AG04449 (cell line): ENCODE measurements at regions not wholly inside any gene's neighbourhood (a gene's known extent, or its start where the extent isn't known, plus 50 kb on each side); places are given as distances from the start of the nearest gene placed in this dataset.

Experiments
- CTCF ChIA-PET: fragments of 350-600 bp; formaldehyde crosslinking; extraction: SDS; loops from one replicate; lab custom pipeline; 2021; ENCODE audit warnings: antibody characterized with exemption; lab: Yijun Ruan, JAX
- POLR2A ChIA-PET: fragments of 400-600, 350-600 bp; formaldehyde crosslinking; extraction: SDS; loops from one replicate; lab custom pipeline; 2020; ENCODE audit warnings: antibody characterized with exemption, inconsistent platforms; lab: Yijun Ruan, JAX
- DNase-seq: peaks from one replicate; pipeline ENCODE4 v3.0.0-alpha.2; 2010; ENCODE audit warnings: low read depth, low spot score
- H3K4me3 ChIP-seq: 2 replicates; pipeline ENCODE4 v1.5.1; 2011; ENCODE audit warnings: low read depth, mild to moderate bottlenecking, control low read depth, low read length
- CTCF ChIP-seq: IDR thresholded peaks from one replicate; pipeline ENCODE4 v1.5.1; 2011; ENCODE audit warnings: mild to moderate bottlenecking, moderate library complexity, low read length, control low read depth, inconsistent platforms; ENCODE audit not compliant: insufficient read depth; ENCODE audit errors: missing control alignments

- ChIA-PET POLR2A (interaction anchor here (0.6 to 1.2 kb wide), 5 partner anchors 83 to 171 kb away, joined by 3 to 6 read pairs (median 3); no protein-coding TSS in a partner anchor), CTCF (interaction anchor here (0.8 to 2.3 kb wide), 6 partner anchors 11 to 317 kb away, joined by 3 to 6 read pairs (median 3); no protein-coding TSS in a partner anchor)
- no peak for DNase-seq
Measured at GRCh38 chr2:215601990-215602721, 166.3 kb upstream of the FN1 start.

GRCh38 chr2:215601526-215601925 lies 165.7 kb upstream of the FN1 start:
- ChIA-PET CTCF (interaction anchor here (0.8 to 2.3 kb wide), 5 partner anchors 12 to 513 kb away, joined by 3 to 6 read pairs (median 3); no protein-coding TSS in a partner anchor), POLR2A (interaction anchor here (0.6 to 1.2 kb wide), 4 partner anchors 56 to 170 kb away, joined by 3 to 6 read pairs (median 3); no protein-coding TSS in a partner anchor)
- no peak for DNase-seq
- no peak for TF ChIP-seq CTCF
- H3K4me3 ChIP-seq = no peak overlapping the region

More at GRCh38 chr2:215601990-215602721, 166.3 kb upstream of the FN1 start:
- TF ChIP-seq CTCF = no peak
- no peak overlapping the region for H3K4me3 ChIP-seq

- no peak overlapping the region for H3K4me3 ChIP-seq
- ChIA-PET POLR2A (interaction anchor here (0.6 to 1.8 kb wide), 11 partner anchors 18 to 163 kb away, joined by 3 to 5 read pairs (median 3); no protein-coding TSS in a partner anchor), CTCF (interaction anchor here (0.9 to 1.0 kb wide), 3 partner anchors 8 to 33 kb away, joined by 3 read pairs; no protein-coding TSS in a partner anchor)
- TF ChIP-seq CTCF = no peak
- DNase-seq = no peak
Measured at GRCh38 chr2:215598376-215598975, 162.6 kb upstream of the FN1 start.

- DNase-seq = no peak
- ChIA-PET CTCF (interaction anchor here (0.6 to 0.9 kb wide), 2 partner anchors 9 to 57 kb away, joined by 3 read pairs; no protein-coding TSS in a partner anchor), POLR2A (interaction anchor here (0.7 to 1.8 kb wide), 5 partner anchors 17 to 162 kb away, joined by 3 to 5 read pairs (median 4); no protein-coding TSS in a partner anchor)
- no peak for TF ChIP-seq CTCF
- H3K4me3 ChIP-seq = no peak overlapping the region
Measured at GRCh38 chr2:215597577-215597976, 161.7 kb upstream of the FN1 start.

GRCh38 chr2:215594766-215595165 lies 158.9 kb upstream of the FN1 start:
- ChIA-PET CTCF (no interaction called here), POLR2A (interaction anchor here (0.8 kb wide), 1 partner anchor 164 kb away, joined by 4 read pairs; no protein-coding TSS in a partner anchor)
- no peak for TF ChIP-seq CTCF
- H3K4me3 ChIP-seq = no peak overlapping the region
- DNase-seq = no peak
